PC-3 (cell line): ENCODE measurements at regions not wholly inside any gene's neighbourhood (a gene's known extent, or its start where the extent isn't known, plus 50 kb on each side); places are given as distances from the start of the nearest gene placed in this dataset.
A peak's percentile ranks its signal among the peaks of the same experiment; 100 is the strongest.

Experiments used
- ATAC-seq: fragments of 200-7000 bp; cut with Tn5 transposase; 2 replicates; pipeline ENCODE4 v1.9.1; 2020; ENCODE audit warnings: mild to moderate bottlenecking, moderate library complexity
- BruUV-seq: library from RNA; stranded (reverse); fragments of 400-500 nt; replicated peaks from 2 replicates; lab custom pipeline; 2021; lab: Mats Ljungman, UMichigan
- CTCF ChIA-PET: fragments of 300-600 bp; sonication (Branson Sonifier 250); formaldehyde crosslinking; loops from one replicate; lab custom pipeline; 2022; ENCODE audit warnings: antibody characterized with exemption; lab: Charles Lee
- POLR2A ChIA-PET: fragments of 300-600 bp; sonication (Branson Sonifier 250); formaldehyde crosslinking; loops from one replicate; lab custom pipeline; 2022; ENCODE audit warnings: antibody characterized with exemption; ENCODE audit not compliant: unreplicated experiment; lab: Charles Lee
- DNase-seq: peaks from one replicate; pipeline ENCODE4 v3.0.0-alpha.2; 2015
- H2AFZ ChIP-seq: fragments of 300-600 bp; sonication (generic); 2 replicates; pipeline ENCODE4 v1.6.0; 2016; ENCODE audit warnings: antibody characterized with exemption, low read length
- H3F3A ChIP-seq: fragments of 300-600 bp; sonication (generic); one replicate; pipeline ENCODE4 v1.6.0; 2017; ENCODE audit warnings: antibody characterized with exemption, low read length, control low read depth, mild to moderate bottlenecking; ENCODE audit not compliant: unreplicated experiment
- H3K27ac ChIP-seq: fragments of 300-600 bp; sonication (generic); 2 replicates; pipeline ENCODE4 v1.5.1; 2016; ENCODE audit warnings: mild to moderate bottlenecking, low read length
- H3K27me3 ChIP-seq: fragments of 300-600 bp; sonication (generic); 2 replicates; pipeline ENCODE4 v1.6.1; 2016; ENCODE audit warnings: low read length, mixed read lengths
- H3K36me3 ChIP-seq: fragments of 300-600 bp; sonication (generic); 2 replicates; pipeline ENCODE4 v1.6.1; 2016; ENCODE audit warnings: low read depth, mixed run types, low read length, mixed read lengths
- H3K4me1 ChIP-seq: fragments of 300-600 bp; sonication (generic); 2 replicates; pipeline ENCODE4 v1.5.1; 2016; ENCODE audit warnings: low read length; ENCODE audit not compliant: insufficient read depth
- H3K4me2 ChIP-seq: fragments of 300-600 bp; sonication (generic); 2 replicates; pipeline ENCODE4 v1.6.0; 2016; ENCODE audit warnings: low read length
- H3K4me3 ChIP-seq: fragments of 300-600 bp; sonication (generic); 2 replicates; pipeline ENCODE4 v1.5.1; 2016; ENCODE audit warnings: mild to moderate bottlenecking, low read length, mixed read lengths
- H3K79me2 ChIP-seq: fragments of 300-600 bp; sonication (generic); 2 replicates; pipeline ENCODE4 v1.6.1; 2017; ENCODE audit warnings: low read length, mixed read lengths
- H3K9ac ChIP-seq: fragments of 300-600 bp; sonication (generic); 2 replicates; pipeline ENCODE4 v1.6.0; 2016; ENCODE audit warnings: mild to moderate bottlenecking, low read length
- H3K9me2 ChIP-seq: fragments of 300-600 bp; sonication (generic); replicated peaks from 2 replicates; pipeline ENCODE4 v1.6.1; 2016; ENCODE audit warnings: mixed run types, low read length, mixed read lengths
- H3K9me3 ChIP-seq: fragments of 300-600 bp; sonication (generic); 2 replicates; pipeline ENCODE4 v1.6.1; 2016; ENCODE audit warnings: low read length, mixed read lengths
- H4K20me1 ChIP-seq: fragments of 300-600 bp; sonication (generic); 2 replicates; pipeline ENCODE4 v1.6.1; 2016; ENCODE audit warnings: low read length, mixed read lengths
- EZH2 ChIP-seq: fragments of 300-600 bp; sonication (generic); IDR thresholded peaks from one replicate; pipeline ENCODE4 v1.6.1; 2017; ENCODE audit warnings: antibody characterized with exemption, mild to moderate bottlenecking, low read length; ENCODE audit not compliant: unreplicated experiment
- EZH2phosphoT487 ChIP-seq: fragments of 300-600 bp; sonication (generic); IDR thresholded peaks from 2 replicates; pipeline ENCODE4 v1.6.1; 2018; ENCODE audit warnings: mild to moderate bottlenecking, antibody characterized with exemption, low read length, borderline replicate concordance
- intact Hi-C: fragments of 100-400 bp; cut with micrococcal nuclease; formaldehyde crosslinking; loops from 2 replicates; pipeline ENCODE4 v1.9.0; 2023
- TF ChIP-seq, protein P1 (sequence below): fragments of 300-600 bp; sonication (generic); conservative IDR thresholded peaks from 2 replicates; pipeline ENCODE4 v1.5.1; 2017; ENCODE audit warnings: antibody characterized with exemption, low read depth, mild to moderate bottlenecking, low read length

DNA sequence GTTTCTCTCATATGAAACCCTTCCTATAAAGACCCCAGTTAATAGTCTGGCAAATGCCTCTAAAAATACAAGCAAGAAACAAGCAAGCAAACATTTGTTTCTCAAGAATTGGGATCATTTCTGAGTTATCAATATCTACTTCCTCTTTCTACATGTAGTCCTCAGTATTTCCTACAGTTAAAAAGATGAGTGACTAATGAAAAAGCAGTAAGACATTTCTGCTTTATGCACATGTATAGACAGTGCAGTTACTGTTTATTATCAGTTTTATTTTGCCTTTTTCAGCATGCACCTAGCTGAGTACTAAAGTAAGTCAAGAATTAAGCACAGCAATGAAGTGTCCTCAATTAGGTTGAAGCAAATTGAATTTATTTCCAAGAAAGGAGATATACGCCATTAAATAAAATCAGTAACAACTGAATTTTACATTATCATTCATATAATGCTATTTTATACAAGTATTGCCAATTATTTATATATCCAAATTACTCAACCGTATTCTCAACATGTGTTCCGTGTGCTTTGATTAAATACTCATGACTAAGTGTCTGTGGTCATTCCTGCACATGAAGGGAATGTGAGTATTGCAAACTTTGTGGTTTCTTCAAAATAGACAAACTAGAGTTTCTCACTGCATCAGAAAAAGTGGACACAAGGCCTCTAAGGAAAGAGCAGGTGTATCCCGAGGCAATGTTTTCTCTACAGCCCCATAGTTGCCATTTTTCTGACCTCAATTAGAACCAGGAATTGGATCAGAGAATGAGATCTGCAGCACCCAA, 159.3 kb upstream of the MARCKS start:
- no peak overlapping the region for H2AFZ ChIP-seq

DNA sequence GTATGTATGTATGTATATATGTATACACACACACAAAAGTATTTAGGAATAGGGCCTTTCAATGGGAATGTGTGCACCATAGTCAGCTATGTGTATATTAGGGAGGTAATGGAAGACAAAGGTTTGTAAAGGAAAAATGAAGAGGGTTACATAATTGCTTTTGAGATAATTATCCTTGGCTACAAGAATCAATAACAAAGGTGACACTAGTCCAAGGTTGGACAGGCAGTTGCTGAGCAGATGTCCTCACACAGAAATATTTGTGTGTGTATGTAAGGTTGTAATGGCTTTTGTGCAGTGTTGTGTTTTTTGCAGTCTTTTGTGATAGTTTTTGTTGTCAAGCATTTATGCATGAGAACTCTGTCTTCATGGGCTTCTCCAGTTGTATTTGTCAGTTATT, 157.9 kb upstream of the MARCKS start:
- TF ChIP-seq, protein P1, sequence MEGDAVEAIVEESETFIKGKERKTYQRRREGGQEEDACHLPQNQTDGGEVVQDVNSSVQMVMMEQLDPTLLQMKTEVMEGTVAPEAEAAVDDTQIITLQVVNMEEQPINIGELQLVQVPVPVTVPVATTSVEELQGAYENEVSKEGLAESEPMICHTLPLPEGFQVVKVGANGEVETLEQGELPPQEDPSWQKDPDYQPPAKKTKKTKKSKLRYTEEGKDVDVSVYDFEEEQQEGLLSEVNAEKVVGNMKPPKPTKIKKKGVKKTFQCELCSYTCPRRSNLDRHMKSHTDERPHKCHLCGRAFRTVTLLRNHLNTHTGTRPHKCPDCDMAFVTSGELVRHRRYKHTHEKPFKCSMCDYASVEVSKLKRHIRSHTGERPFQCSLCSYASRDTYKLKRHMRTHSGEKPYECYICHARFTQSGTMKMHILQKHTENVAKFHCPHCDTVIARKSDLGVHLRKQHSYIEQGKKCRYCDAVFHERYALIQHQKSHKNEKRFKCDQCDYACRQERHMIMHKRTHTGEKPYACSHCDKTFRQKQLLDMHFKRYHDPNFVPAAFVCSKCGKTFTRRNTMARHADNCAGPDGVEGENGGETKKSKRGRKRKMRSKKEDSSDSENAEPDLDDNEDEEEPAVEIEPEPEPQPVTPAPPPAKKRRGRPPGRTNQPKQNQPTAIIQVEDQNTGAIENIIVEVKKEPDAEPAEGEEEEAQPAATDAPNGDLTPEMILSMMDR = no peak
- TF ChIP-seq EZH2 = no peak
- no peak for TF ChIP-seq EZH2phosphoT487
- ChIA-PET CTCF (no interaction called here), POLR2A (no interaction called here)
- no TSS peak for BruUV-seq
- H3K9ac ChIP-seq = no peak overlapping the region
- H3K9me3 ChIP-seq = no peaks in the 10 kb centered on the region
- H3K9me2 ChIP-seq = no peaks in the 10 kb centered on the region
- H2AFZ ChIP-seq = no peak overlapping the region
- H3F3A ChIP-seq = no peaks in the 10 kb centered on the region
- no peaks in the 10 kb centered on the region for H3K27me3 ChIP-seq
- no peaks in the 10 kb centered on the region for H4K20me1 ChIP-seq
- intact Hi-C loops = no loop called here
- no peaks in the 10 kb centered on the region for H3K36me3 ChIP-seq
- H3K4me2 ChIP-seq = no peak overlapping the region
- peaks cover 23% of the 10 kb centered on the region for H3K4me1 ChIP-seq
- no peak overlapping the region for H3K4me3 ChIP-seq
- DNase-seq = no peak
- H3K79me2 ChIP-seq = no peaks in the 10 kb centered on the region
- ATAC-seq = no peak
- no peak overlapping the region for H3K27ac ChIP-seq

More for the DNA sequence above, 159.3 kb upstream of the MARCKS start:
- Histone ChIP-seq H3K4me2 (peak overlapping the region; percentile 18; the same call in 1 of the 2 replicates), H3K9me2 (no peaks in the 10 kb centered on the region), H3F3A (no peaks in the 10 kb centered on the region), H3K4me1 (peaks cover 36% of the 10 kb centered on the region), H3K9me3 (no peaks in the 10 kb centered on the region), H3K4me3 (no peak overlapping the region), H3K27ac (peak overlapping the region; percentile 44), H4K20me1 (no peaks in the 10 kb centered on the region), H3K79me2 (no peaks in the 10 kb centered on the region), H3K36me3 (no peaks in the 10 kb centered on the region), H3K9ac (no peak overlapping the region), H3K27me3 (no peaks in the 10 kb centered on the region)
- ChIA-PET CTCF (no interaction called here), POLR2A (no interaction called here)
- no peak for TF ChIP-seq EZH2
- no peak for TF ChIP-seq EZH2phosphoT487
- TF ChIP-seq, protein P1 = no peak
- DNase-seq = peak; percentile 76
- intact Hi-C loops = no loop called here
- BruUV-seq = no TSS peak
- peak; percentile 53 for ATAC-seq

DNA sequence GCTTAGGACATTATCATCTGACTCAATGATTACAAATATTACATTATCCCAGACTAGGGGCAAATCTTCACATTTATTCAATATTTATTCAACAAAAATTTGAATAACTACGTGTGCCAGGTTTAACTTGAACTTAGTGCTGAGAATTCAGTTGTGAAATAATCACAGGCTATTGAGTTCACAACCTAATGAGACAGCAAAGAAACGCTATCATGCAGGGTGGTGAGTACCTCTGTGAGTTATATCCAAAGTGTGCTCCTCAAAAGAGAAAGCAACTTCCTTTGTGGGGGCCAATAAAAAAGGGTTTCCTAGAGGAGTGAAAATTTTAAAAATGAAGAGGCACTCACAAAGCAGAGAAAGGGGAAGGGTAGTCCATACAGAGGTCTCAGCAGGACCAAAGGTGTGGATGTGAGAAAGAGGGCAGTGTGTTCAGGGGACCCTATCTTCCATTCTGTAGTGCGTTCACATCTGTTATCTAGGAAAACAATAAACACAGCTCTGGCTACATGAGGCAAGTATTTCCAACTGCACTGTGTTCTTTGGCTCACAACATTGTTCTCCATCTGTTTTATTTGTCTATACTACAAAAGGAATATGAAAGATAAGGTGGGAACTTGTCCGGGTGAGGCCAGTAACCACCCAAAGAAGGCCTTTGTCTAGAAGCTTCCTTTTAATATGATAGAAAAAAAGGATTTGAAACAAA, 155.4 kb upstream of the MARCKS start:
- ATAC-seq (no peak), DNase-seq (no peak)
- Histone ChIP-seq H3F3A (no peaks in the 10 kb centered on the region), H3K4me3 (no peak overlapping the region), H3K79me2 (no peaks in the 10 kb centered on the region), H3K36me3 (no peaks in the 10 kb centered on the region), H3K4me2 (no peak overlapping the region), H3K4me1 (peaks cover 16% of the 10 kb centered on the region), H3K27me3 (no peaks in the 10 kb centered on the region), H2AFZ (no peak overlapping the region), H3K9ac (no peak overlapping the region), H3K9me2 (no peaks in the 10 kb centered on the region), H4K20me1 (no peaks in the 10 kb centered on the region), H3K27ac (no peak overlapping the region), H3K9me3 (no peaks in the 10 kb centered on the region)
- TF ChIP-seq, protein P1 = no peak
- no peak for TF ChIP-seq EZH2phosphoT487
- TF ChIP-seq EZH2 = no peak
- intact Hi-C loops = no loop called here
- no TSS peak for BruUV-seq
- ChIA-PET POLR2A (no interaction called here), CTCF (no interaction called here)
